Esophagus squamous epithelium (tissue), 5 donors: ENCODE measurements at regions not wholly inside any gene's neighbourhood (a gene's known extent, or its start where the extent isn't known, plus 50 kb on each side); places are given as distances from the start of the nearest gene placed in this dataset.

Source experiments
- DNase-seq: peaks from one replicate; lab custom pipeline; 2025; lab: John Stamatoyannopoulos, UW
- H3K27ac ChIP-seq, 4 donors: fragments of 200-600 bp; sonication (generic); one replicate each; pipeline ENCODE4 v1.5.1; 2016 to 2019; ENCODE audit warnings: mild to moderate bottlenecking in 1 of 4
- H3K27me3 ChIP-seq, 4 donors: fragments of 200-600 bp; sonication (generic); 1 replicate in 3 of 4; 2 replicates in 1 of 4; pipeline versions ENCODE4 v1.5.1 to v1.6.0; 2017 to 2021; ENCODE audit warnings: antibody characterized with exemption in 1 of 4
- H3K36me3 ChIP-seq, 3 donors: fragments of 200-600 bp; sonication (generic); one replicate each; pipeline ENCODE4 v1.5.1; 2016 to 2019
- H3K4me1 ChIP-seq, 3 donors: fragments of 200-600 bp; sonication (generic); one replicate each; pipeline ENCODE4 v1.5.1; 2017 to 2019
- H3K4me3 ChIP-seq, 4 donors: fragments of 200-600 bp; sonication (generic); 1 replicate in 3 of 4; 2 replicates in 1 of 4; pipeline ENCODE4 v1.5.1; 2016 to 2019; ENCODE audit warnings: mild to moderate bottlenecking in 2 of 4, moderate library complexity in 1 of 4
- H3K9me3 ChIP-seq, 3 donors: fragments of 200-600 bp; sonication (generic); one replicate each; pipeline ENCODE4 v1.5.1; 2016 to 2019
- POLR2A ChIP-seq, 4 donors: fragments of 450-650 bp; IDR thresholded peaks; one replicate each; pipeline ENCODE4 v1.6.1; 2017; ENCODE audit warnings: antibody characterized with exemption in 4 of 4, mild to moderate bottlenecking in 4 of 4, moderate library complexity in 3 of 4
- WGBS, 2 donors: methylation state at CpG; one replicate each; pipeline ENCODE4 v1.1.5; 2018; 5-methylcytosine and 5-hydroxymethylcytosine counted together
- intact Hi-C: fragments of 100-400 bp; cut with DNase I; formaldehyde crosslinking; loops from one replicate; pipeline ENCODE4 v1.15.0; 2022
- TF ChIP-seq, protein P1 (sequence below), 6 experiments: fragments of 450-650 bp in 4 of 6; fragments of 200-600 bp in 2 of 6; sonication (generic) in 2 of 6; IDR thresholded peaks; one replicate each; pipeline ENCODE4 v1.5.1; 2016 to 2019; ENCODE audit warnings: antibody characterized with exemption in 6 of 6, mild to moderate bottlenecking in 4 of 6, moderate library complexity in 4 of 6
- donor health status: DM: yes; HTN: yes; CAD: no.

DNA sequence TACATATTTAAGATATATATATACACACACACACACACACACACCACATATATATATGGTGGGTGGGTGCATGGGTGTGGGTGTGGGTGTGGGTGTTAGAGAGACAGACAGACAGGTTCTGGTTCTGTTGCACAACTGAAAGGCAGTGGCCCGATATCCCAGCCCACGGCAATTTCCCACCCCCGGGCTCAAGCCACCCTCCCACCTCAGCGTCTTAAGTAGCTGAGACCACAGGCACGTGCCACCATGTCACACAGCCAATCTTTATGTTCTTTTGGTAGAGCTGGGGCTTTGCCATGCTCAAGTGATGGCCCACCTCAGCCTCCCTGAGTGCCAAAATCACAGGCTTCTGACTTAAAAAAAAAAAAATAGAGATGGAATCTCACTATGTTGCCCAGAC, 417.8 kb upstream of the FOXG1 start:
- Histone ChIP-seq H3K36me3 (no peaks in the 10 kb centered on the region), H3K27me3 (no peaks in the 10 kb centered on the region), H3K4me3 (no peak overlapping the region), H3K9me3 (no peaks in the 10 kb centered on the region), H3K4me1 (no peaks in the 10 kb centered on the region), H3K27ac (no peak overlapping the region)
- intact Hi-C loops: no loop called here
- no peak for DNase-seq
- WGBS, 2 donors: 90 to 94% methylated on average over 3 to 5 of the region's 5 CpGs
- no peak for TF ChIP-seq POLR2A (IDR thresholded peaks at IDR 0.05)
- TF ChIP-seq, protein P1, sequence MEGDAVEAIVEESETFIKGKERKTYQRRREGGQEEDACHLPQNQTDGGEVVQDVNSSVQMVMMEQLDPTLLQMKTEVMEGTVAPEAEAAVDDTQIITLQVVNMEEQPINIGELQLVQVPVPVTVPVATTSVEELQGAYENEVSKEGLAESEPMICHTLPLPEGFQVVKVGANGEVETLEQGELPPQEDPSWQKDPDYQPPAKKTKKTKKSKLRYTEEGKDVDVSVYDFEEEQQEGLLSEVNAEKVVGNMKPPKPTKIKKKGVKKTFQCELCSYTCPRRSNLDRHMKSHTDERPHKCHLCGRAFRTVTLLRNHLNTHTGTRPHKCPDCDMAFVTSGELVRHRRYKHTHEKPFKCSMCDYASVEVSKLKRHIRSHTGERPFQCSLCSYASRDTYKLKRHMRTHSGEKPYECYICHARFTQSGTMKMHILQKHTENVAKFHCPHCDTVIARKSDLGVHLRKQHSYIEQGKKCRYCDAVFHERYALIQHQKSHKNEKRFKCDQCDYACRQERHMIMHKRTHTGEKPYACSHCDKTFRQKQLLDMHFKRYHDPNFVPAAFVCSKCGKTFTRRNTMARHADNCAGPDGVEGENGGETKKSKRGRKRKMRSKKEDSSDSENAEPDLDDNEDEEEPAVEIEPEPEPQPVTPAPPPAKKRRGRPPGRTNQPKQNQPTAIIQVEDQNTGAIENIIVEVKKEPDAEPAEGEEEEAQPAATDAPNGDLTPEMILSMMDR (IDR thresholded peaks at IDR 0.05): no peak

DNA sequence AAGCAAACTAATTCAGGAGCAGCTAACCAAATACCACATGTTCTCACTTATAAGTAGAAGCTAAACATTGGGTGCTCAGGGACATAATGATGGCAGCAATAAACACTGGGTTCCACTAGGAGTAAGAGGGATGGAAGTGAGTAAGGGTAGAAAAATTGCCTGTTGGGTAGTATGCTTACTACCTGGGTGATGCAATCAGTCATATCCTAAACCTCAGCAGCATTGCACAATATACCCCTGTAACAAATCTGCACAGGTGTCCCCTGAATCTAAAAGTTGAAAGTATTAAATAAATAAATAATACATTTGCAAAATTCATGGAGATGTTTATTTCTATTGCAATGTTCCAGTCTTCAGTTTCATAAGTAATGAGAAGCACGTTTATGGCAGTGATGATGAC, 409.8 kb upstream of the FOXG1 start:
- TF ChIP-seq, protein P1 (IDR thresholded peaks at IDR 0.05): no peak
- TF ChIP-seq POLR2A (IDR thresholded peaks at IDR 0.05): no peak
- Histone ChIP-seq H3K27ac (no peak overlapping the region), H3K9me3 (peaks cover 0 to 8% (median 7%) of the 10 kb centered on the region in 3 donors), H3K27me3 (no peaks in the 10 kb centered on the region), H3K4me1 (no peaks in the 10 kb centered on the region), H3K4me3 (no peak overlapping the region), H3K36me3 (no peaks in the 10 kb centered on the region)
- DNase-seq: no peak
- WGBS, 2 donors: 39 to 68% methylated on average over 1 of the region's 1 CpG
- intact Hi-C loops: no loop called here

DNA sequence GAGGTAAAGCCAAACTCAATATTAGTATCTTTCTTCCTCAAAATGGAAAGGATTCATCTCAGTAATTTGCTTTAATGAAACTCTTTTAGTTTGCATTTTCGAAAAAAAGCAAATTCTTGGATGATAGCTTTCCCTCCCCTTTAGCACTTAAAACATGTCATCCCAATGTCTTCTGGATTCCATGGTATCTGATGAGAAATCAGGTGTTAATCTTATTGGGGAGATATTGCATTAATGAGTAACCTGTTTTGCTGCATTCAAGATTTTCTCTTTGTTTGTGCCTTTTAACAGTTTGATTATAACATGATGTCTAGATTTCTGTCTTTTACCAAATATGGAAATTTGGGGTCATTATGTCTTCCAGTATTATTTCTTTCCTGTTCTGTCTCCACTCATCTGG, 405.1 kb upstream of the FOXG1 start:
- Histone ChIP-seq H3K4me3 (no peak overlapping the region), H3K9me3 (peaks cover 0 to 15% (median 9%) of the 10 kb centered on the region in 3 donors), H3K4me1 (no peaks in the 10 kb centered on the region), H3K36me3 (no peaks in the 10 kb centered on the region), H3K27ac (no peak overlapping the region), H3K27me3 (no peaks in the 10 kb centered on the region)
- TF ChIP-seq, protein P1 (IDR thresholded peaks at IDR 0.05): no peak
- WGBS, 2 donors: 56 to 62% methylated on average over 1 of the region's 1 CpG
- DNase-seq: no peak
- intact Hi-C loops: no loop called here

DNA sequence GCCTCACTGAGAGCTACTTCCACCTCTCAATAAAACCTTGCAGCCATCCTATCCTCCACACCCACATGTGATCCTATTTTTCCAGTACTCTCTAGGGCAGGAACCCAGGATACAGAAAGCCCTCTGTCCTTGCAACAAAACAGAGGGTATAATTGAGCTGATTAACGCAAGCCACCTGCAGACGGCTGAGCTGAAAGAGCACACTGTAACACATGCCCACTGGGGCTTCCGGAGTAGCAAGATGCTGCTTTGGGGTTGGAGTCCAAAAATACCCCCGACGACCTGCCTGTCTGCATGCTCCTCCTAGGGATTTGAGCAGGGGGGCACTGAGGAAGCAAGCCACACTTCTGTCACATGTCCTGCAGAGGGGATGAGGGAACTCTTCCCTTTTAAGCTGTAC, 401.1 kb upstream of the FOXG1 start:
- no peaks in the 10 kb centered on the region for H3K4me1 ChIP-seq
- intact Hi-C loops: no loop called here
- 93% methylated on average over 4 to 5 of the region's 5 CpGs for WGBS, 2 donors

DNA sequence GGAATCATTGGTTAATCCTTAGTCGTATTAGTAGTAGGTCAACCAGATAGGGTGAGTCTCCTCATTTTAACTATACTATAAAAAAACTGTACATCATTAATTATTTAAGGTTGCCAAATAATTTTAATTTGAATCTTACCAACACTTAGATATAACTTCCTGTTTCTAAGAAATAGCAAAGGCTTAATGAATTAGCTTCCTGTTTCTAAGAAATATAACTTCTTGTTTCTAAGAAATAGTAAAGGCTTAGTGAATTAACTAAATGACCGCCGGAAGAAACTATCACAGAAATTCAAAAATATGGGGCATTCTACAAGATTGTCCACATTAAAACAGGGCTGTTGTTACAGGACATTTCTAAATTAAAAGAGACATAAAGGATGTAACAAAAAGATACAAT, 392.9 kb upstream of the FOXG1 start:
- WGBS, 2 donors: 58 to 61% methylated on average over 3 of the region's 3 CpGs
- Histone ChIP-seq H3K27ac (no peak overlapping the region), H3K36me3 (no peaks in the 10 kb centered on the region), H3K4me3 (no peak overlapping the region), H3K27me3 (no peaks in the 10 kb centered on the region), H3K9me3 (no peaks in the 10 kb centered on the region), H3K4me1 (no peaks in the 10 kb centered on the region)
- intact Hi-C loops: no loop called here
- no peak for DNase-seq
- TF ChIP-seq, protein P1 (IDR thresholded peaks at IDR 0.05): no peak
- TF ChIP-seq POLR2A (IDR thresholded peaks at IDR 0.05): no peak

More for the DNA sequence above, 401.1 kb upstream of the FOXG1 start:
- no peak for DNase-seq
- no peaks in the 10 kb centered on the region for H3K36me3 ChIP-seq
- peaks cover 0 to 15% (median 9%) of the 10 kb centered on the region in 3 donors for H3K9me3 ChIP-seq
- no peak overlapping the region for H3K4me3 ChIP-seq
- TF ChIP-seq POLR2A (IDR thresholded peaks at IDR 0.05): no peak
- TF ChIP-seq, protein P1 (IDR thresholded peaks at IDR 0.05): no peak
- H3K27me3 ChIP-seq: no peaks in the 10 kb centered on the region
- H3K27ac ChIP-seq: no peak overlapping the region
